Stomach (tissue), 8 donors: ENCODE measurements at regions not wholly inside any gene's neighbourhood (a gene's known extent, or its start where the extent isn't known, plus 50 kb on each side); places are given as distances from the start of the nearest gene placed in this dataset.

Source experiments
- DNase-seq, 2 donors: peaks; one replicate each; pipeline versions ENCODE4 v3.0.0 to v3.0.0-alpha.2; 2013 to 2019
- H3K27ac ChIP-seq, 5 donors: fragments of 200-600 bp in 4 of 5; sonication (generic) in 4 of 5; one replicate each; pipeline ENCODE4 v1.5.1; 2013 to 2019; ENCODE audit warnings: mild to moderate bottlenecking in 1 of 5, moderate library complexity in 1 of 5
- H3K27me3 ChIP-seq, 3 donors: fragments of 200-600 bp; sonication (generic); one replicate each; pipeline ENCODE4 v1.5.1; 2017 to 2019; ENCODE audit warnings: mixed run types in 1 of 3
- H3K36me3 ChIP-seq, 4 donors: fragments of 200-600 bp; sonication (generic); 1 replicate in 3 of 4; 2 replicates in 1 of 4; pipeline ENCODE4 v1.5.1; 2016 to 2019
- H3K4me1 ChIP-seq, 4 donors: fragments of 200-600 bp; sonication (generic); one replicate each; pipeline ENCODE4 v1.5.1; 2016 to 2019
- H3K4me3 ChIP-seq, 4 donors: fragments of 200-600 bp; sonication (generic) in 3 of 4; one replicate each; pipeline ENCODE4 v1.5.1; 2016 to 2019; ENCODE audit warnings: mild to moderate bottlenecking in 1 of 4
- H3K9me3 ChIP-seq, 4 donors: fragments of 200-600 bp; sonication (generic); one replicate each; pipeline ENCODE4 v1.5.1; 2016 to 2019
- EP300 ChIP-seq: sonication (generic); formaldehyde crosslinking; IDR thresholded peaks from one replicate; pipeline ENCODE4 v1.6.1; 2017; ENCODE audit warnings: antibody characterized with exemption
- POLR2A ChIP-seq, 4 donors: fragments of 450-650 bp; IDR thresholded peaks; one replicate each; pipeline ENCODE4 v1.6.1; 2016; ENCODE audit warnings: antibody characterized with exemption in 4 of 4, control low read depth in 2 of 4, mild to moderate bottlenecking in 1 of 4, moderate library complexity in 1 of 4
- POLR2AphosphoS5 ChIP-seq, 3 donors: sonication (generic); formaldehyde crosslinking; IDR thresholded peaks; one replicate each; pipeline ENCODE4 v1.6.1; 2016; ENCODE audit warnings: antibody characterized with exemption in 3 of 3
- WGBS, 5 donors: extraction: QIAGEN DNeasy Blood & Tissue Kit in 3 of 5; methylation state at CpG; one replicate each; pipeline versions ENCODE4 v1.1.5 to v1.1.7; 2013 to 2018; 5-methylcytosine and 5-hydroxymethylcytosine counted together
- intact Hi-C: fragments of 100-400 bp; cut with DNase I; formaldehyde crosslinking; loops from one replicate; pipeline ENCODE4 v1.15.1; 2023; ENCODE audit warnings: low total_unique reads
- TF ChIP-seq, protein P1 (sequence below), 7 experiments: fragments of 450-650 bp in 4 of 7; fragments of 200-600 bp in 3 of 7; sonication (generic) in 3 of 7; IDR thresholded peaks; one replicate each; pipeline ENCODE4 v1.5.1; 2016 to 2019; ENCODE audit warnings: antibody characterized with exemption in 7 of 7, control low read depth in 2 of 7, mild to moderate bottlenecking in 1 of 7
- donor health status: healthy with polysubstance abuse.
- donor health status: Bipolar disorder and iron deficiency.
- donor health status: healthy.

DNA sequence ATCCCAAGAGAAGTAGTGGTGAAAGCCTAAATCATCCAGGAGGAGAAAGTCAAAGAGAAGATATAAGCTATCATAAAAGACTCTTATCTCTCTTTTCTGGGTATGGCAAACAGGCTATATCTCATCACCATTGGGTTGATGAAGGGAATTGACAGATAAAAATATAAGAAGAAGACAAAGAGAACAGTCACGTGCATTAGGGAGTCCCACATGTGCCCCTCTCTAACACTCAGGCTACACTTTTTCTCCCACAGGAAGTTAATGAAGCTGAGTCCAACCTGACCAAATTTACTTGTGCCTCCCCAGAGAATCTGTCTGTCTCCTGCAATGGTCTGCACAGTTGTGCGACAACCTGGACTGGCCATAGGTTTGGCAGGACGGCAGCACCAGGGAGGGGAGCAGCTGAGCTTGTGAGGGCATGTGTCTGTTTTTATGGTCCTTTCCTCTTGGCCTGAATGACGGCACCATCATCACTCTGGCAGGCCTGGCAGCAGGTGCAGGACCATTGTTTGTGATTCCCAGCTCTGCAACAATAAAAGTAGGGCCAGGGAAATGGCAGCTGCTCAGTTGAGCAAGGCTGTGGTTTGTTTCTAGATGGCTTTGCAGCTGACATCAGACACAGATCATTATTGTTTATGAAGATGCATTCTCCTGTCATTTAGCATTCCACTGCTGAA, 144.5 kb upstream of the MCHR2 start:
- 71 to 82% (median 76%) methylated on average over 4 of the region's 4 CpGs for WGBS, 5 donors

DNA sequence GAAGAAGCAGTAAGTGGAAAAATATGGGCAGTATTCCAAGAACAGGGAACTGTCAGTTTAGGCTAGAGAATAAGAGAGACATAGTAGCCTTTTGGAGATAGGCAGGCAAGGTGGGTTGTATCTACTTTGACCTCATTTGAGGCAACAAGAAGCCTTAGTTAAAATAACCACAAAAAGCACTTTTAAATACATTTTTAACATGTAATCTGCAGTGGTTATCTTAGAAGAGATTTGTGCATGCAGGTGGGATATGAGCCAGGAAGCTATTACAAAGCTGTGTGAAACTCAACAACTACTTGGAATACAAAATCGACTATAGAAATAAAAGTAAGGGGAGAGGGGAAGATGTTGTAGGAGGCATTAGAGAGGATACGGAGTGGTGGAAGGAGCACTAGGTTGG, 143.7 kb upstream of the MCHR2 start:
- Histone ChIP-seq H3K4me1 (no peaks in the 10 kb centered on the region), H3K36me3 (no peaks in the 10 kb centered on the region), H3K9me3 (no peaks in the 10 kb centered on the region), H3K27ac (no peak overlapping the region), H3K4me3 (no peak overlapping the region), H3K27me3 (no peaks in the 10 kb centered on the region)
- intact Hi-C loops, result no loop called here
- DNase-seq, result no peak
- no peak for TF ChIP-seq POLR2AphosphoS5 (IDR thresholded peaks at IDR 0.05)
- TF ChIP-seq, protein P1, sequence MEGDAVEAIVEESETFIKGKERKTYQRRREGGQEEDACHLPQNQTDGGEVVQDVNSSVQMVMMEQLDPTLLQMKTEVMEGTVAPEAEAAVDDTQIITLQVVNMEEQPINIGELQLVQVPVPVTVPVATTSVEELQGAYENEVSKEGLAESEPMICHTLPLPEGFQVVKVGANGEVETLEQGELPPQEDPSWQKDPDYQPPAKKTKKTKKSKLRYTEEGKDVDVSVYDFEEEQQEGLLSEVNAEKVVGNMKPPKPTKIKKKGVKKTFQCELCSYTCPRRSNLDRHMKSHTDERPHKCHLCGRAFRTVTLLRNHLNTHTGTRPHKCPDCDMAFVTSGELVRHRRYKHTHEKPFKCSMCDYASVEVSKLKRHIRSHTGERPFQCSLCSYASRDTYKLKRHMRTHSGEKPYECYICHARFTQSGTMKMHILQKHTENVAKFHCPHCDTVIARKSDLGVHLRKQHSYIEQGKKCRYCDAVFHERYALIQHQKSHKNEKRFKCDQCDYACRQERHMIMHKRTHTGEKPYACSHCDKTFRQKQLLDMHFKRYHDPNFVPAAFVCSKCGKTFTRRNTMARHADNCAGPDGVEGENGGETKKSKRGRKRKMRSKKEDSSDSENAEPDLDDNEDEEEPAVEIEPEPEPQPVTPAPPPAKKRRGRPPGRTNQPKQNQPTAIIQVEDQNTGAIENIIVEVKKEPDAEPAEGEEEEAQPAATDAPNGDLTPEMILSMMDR (IDR thresholded peaks at IDR 0.05), result no peak
- TF ChIP-seq POLR2A (IDR thresholded peaks at IDR 0.05), result no peak
- TF ChIP-seq EP300, result no peak
- WGBS, 5 donors, result 79 to 90% (median 83%) methylated on average over 2 of the region's 2 CpGs

More for the DNA sequence above, 144.5 kb upstream of the MCHR2 start:
- Histone ChIP-seq H3K27ac (no peak overlapping the region), H3K4me1 (no peaks in the 10 kb centered on the region), H3K36me3 (no peaks in the 10 kb centered on the region), H3K9me3 (no peaks in the 10 kb centered on the region), H3K27me3 (no peaks in the 10 kb centered on the region), H3K4me3 (no peak overlapping the region)
- DNase-seq, result no peak
- TF ChIP-seq POLR2A (IDR thresholded peaks at IDR 0.05) (no peak), POLR2AphosphoS5 (IDR thresholded peaks at IDR 0.05) (no peak), EP300 (no peak)
- TF ChIP-seq, protein P1 (IDR thresholded peaks at IDR 0.05), result no peak
- intact Hi-C loops, result no loop called here

DNA sequence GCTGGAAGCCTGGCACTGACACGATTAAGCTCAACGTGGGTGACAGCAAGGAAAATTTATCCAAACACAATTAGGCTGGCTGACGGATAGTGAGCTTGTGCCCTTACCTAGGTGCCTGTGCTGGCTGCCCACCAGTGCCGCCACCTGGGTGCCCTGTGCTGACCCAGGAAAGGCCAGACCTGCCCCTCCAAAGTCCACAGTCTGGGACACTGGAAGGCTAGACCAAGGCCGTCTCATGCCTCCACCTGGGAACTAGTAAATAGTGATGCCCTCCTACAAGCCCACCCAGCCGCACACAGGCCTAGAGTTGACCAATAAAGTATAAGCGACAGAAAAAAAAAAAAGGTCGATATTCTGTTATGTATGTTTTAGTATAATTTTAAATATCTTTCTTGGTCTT, 142.6 kb upstream of the MCHR2 start:
- Histone ChIP-seq H3K27ac (no peak overlapping the region), H3K36me3 (no peaks in the 10 kb centered on the region), H3K27me3 (no peaks in the 10 kb centered on the region), H3K4me1 (no peaks in the 10 kb centered on the region), H3K9me3 (peaks cover 0 to 6% (median 5%) of the 10 kb centered on the region in 4 donors), H3K4me3 (no peak overlapping the region)
- intact Hi-C loops, result no loop called here
- TF ChIP-seq POLR2AphosphoS5 (IDR thresholded peaks at IDR 0.05), result no peak
- TF ChIP-seq POLR2A (IDR thresholded peaks at IDR 0.05), result no peak
- TF ChIP-seq, protein P1 (IDR thresholded peaks at IDR 0.05), result no peak
- TF ChIP-seq EP300, result no peak
- no peak for DNase-seq
- WGBS, 5 donors, result 89 to 96% (median 91%) methylated on average over 5 to 8 of the region's 8 CpGs

DNA sequence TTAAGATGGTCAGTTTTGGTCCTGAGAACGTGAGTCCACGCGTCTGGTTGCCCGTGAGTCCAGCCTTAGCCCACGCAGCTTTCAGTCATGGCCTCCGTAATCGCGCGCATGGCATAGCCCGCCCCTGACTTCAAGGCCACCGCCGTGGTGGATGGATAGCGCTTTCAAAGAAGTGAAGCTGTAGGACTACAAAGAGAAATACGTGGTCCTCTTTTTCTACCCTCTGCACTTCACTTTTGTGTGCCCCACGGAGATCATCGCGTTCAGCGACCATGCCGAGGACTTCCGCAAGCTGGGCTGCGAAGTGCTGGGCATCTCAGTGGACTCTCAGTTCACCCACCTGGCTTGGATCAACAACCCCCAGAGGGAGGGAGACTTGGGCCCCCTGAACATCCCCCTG, 142.0 kb upstream of the MCHR2 start:
- Histone ChIP-seq H3K4me1 (no peaks in the 10 kb centered on the region), H3K36me3 (no peaks in the 10 kb centered on the region), H3K9me3 (peaks cover 0 to 12% (median 8%) of the 10 kb centered on the region in 4 donors), H3K27ac (no peak overlapping the region), H3K4me3 (no peak overlapping the region), H3K27me3 (no peaks in the 10 kb centered on the region)
- DNase-seq, result no peak
- TF ChIP-seq, protein P1 (IDR thresholded peaks at IDR 0.05), result no peak
- TF ChIP-seq POLR2AphosphoS5 (IDR thresholded peaks at IDR 0.05), result no peak
- TF ChIP-seq EP300, result no peak
- no peak for TF ChIP-seq POLR2A (IDR thresholded peaks at IDR 0.05)
- intact Hi-C loops, result no loop called here
- 86 to 94% (median 93%) methylated on average over 17 to 21 of the region's 21 CpGs for WGBS, 5 donors
